Fibroblast of pulmonary artery (primary cell): ENCODE measurements at regions not wholly inside any gene's neighbourhood (a gene's known extent, or its start where the extent isn't known, plus 50 kb on each side); places are given as distances from the start of the nearest gene placed in this dataset.

Experiments used
- DNase-seq: peaks from one replicate; pipeline ENCODE4 v3.0.0-alpha.2; 2010; ENCODE audit warnings: low read depth
- H3K4me3 ChIP-seq: replicated peaks from 2 replicates; pipeline ENCODE4 v1.5.1; 2011; ENCODE audit warnings: low read depth, mild to moderate bottlenecking, control low read depth, low read length, moderate library complexity
- TF ChIP-seq, protein P1 (sequence below): IDR thresholded peaks from 2 replicates; pipeline ENCODE4 v1.5.1; 2011; ENCODE audit warnings: mild to moderate bottlenecking, control low read depth, low read length, inconsistent platforms; ENCODE audit errors: missing control alignments

DNA sequence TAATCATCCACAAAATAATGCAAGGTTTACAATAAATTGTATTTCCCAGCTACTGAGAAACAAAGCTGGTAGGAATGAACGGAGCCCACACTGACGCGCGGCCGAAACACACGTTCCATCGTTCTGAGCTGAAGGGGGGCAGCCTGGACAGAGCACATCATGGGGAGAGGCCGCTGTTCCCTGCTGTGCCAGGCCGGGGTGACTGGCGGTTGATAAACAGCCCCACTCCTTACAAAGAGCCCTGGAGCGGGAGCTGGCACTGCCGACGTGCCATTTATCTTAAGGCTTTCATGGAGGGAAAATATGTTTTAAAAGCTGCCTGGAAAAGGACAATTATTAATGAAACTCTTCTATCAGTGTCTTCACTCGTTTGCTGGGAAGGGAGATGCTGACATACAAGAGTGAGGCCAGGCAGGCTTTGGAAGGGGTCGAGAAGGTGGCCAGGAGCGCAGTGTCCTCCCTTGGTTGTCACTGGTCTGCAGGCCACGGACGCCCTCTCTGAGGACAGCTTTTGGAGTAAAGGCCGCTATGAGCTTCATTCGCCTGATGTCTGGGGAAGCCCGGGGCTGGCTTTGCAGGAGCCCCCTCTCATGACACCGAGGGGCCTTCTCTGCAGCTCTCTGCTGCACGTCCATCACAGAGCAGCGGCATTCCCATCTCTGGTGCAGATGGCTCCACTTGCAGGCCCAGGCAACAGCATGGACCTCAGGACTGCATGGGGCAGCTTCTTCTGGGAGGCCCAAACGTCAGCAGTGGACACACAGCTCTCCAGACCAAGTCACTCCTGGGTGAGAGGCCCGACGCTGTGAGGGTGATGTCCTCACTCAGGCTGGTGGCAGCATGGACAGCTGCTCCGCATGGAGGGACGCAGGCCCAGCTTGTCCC, 355.3 kb upstream of the SFSWAP start:
- no peak overlapping the region for H3K4me3 ChIP-seq
- no peak for DNase-seq
- TF ChIP-seq, protein P1, sequence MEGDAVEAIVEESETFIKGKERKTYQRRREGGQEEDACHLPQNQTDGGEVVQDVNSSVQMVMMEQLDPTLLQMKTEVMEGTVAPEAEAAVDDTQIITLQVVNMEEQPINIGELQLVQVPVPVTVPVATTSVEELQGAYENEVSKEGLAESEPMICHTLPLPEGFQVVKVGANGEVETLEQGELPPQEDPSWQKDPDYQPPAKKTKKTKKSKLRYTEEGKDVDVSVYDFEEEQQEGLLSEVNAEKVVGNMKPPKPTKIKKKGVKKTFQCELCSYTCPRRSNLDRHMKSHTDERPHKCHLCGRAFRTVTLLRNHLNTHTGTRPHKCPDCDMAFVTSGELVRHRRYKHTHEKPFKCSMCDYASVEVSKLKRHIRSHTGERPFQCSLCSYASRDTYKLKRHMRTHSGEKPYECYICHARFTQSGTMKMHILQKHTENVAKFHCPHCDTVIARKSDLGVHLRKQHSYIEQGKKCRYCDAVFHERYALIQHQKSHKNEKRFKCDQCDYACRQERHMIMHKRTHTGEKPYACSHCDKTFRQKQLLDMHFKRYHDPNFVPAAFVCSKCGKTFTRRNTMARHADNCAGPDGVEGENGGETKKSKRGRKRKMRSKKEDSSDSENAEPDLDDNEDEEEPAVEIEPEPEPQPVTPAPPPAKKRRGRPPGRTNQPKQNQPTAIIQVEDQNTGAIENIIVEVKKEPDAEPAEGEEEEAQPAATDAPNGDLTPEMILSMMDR: no peak

- TF ChIP-seq, protein P1: no peak
- H3K4me3 ChIP-seq: no peak overlapping the region
- DNase-seq: no peak
Measured at GRCh38 chr12:131356485-131357184, 354.3 kb upstream of the SFSWAP start.

DNA sequence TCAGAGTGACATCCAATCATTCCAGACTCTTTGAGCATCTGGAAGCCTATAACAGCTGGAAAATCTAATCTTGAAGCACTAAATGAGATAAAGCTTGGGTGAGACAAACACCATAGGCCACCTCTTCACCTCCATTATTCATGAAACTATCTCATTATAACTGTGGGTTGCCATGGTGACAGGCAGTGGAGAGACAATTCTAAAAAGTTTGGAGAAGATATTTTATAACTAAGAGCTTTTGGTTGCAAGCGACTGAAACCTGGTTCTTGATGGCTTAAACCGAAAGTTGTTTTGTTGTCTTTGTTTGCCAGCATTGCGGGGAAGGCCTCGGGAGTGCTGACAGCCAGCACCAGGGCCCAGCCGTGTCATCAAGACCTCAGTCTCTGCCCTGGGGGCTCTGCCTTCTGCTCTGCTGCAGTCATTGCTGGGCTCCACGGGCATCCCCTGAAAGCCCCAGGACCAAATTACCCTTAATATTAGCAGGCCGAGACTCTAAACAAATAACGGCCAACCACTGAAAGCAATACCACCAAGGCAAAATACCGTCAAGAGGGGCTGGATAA, 353.6 kb upstream of the SFSWAP start:
- no peak overlapping the region for H3K4me3 ChIP-seq
- DNase-seq: no peak
- TF ChIP-seq, protein P1: no peak

DNA sequence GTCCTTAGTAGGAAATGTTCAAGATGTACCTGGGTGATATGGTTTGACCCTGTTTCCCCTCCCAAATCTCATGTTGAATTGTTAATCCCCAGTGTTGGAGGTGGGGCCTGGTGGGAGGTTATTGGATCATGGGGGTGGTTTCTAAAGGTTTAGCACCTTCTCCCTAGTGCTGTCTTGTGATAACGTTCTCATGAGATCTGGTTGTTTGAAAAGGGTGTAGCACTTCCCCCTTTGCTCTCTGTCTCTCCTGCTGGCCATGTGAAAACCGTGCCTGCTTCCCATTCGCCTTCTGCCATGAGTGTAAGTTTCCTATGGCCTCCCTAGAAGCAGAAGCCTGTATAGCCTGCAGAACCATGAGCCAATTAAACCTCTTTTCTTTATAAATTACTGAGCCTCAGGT, 353.0 kb upstream of the SFSWAP start:
- H3K4me3 ChIP-seq: no peak overlapping the region
- TF ChIP-seq, protein P1: no peak
- no peak for DNase-seq

DNA sequence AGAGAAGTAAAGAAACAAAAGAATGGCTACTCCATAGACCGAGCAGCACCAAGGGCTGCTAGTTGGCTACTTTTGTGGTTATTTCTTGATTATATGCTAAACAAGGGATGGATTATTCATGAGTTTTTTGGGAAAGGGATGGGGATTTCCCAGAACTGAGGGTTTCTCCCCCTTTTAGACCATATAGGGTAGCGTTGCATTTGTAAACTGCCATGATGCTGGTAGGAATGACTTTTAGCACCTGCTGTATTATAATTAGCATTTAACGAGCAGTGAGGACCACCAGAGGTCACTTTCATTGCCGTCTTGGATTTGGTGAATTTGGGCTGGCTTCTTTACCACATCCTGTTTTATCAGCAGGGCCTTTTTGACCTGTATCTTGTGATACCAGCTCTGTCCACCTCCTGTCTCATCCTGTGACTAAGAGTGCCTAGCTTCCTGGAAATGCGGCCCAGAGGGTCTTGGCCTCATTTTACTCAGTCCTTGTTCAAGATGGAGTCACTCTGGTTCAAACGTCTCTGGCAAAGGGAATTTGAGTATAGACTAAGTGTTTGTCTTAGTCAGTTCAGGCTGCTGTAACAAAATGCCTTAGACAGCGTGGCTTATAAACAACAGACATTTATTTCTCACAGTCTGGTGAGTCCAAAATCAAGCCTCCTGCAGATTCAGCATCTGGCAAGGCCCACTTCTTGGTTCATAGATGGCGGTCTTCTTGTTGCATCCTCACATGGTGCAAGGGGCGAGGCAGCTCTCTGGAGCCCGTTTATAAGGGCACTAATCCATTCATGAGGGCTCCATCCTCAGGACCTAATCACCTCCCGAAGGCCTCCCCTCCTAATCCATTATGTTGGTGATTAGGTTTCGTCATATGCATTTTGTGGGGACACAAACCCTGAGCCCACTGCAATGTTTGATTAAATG, 348.3 kb upstream of the SFSWAP start:
- H3K4me3 ChIP-seq: no peak overlapping the region
- TF ChIP-seq, protein P1: no peak
- DNase-seq: no peak

DNA sequence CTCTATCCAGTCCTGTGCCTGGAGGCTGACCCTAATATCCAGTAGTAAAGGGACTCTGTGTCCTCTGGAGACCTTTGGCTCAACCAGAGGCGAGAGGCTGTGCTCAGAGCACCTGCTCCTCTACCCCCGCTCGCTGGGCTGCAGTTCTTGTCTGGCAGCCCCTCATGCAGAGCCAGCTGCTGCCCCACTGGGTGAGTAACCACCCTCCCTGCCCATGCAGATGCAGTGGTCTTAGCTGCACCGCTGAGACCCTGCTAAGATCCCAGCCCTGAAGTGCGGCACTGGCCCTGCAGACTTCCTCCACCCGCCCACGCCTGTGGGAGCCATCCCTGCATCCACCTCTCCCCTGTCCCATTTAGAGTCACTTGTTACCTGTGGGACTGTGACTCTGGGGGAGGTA, 347.5 kb upstream of the SFSWAP start:
- no peak for DNase-seq
- TF ChIP-seq, protein P1: no peak
- H3K4me3 ChIP-seq: no peak overlapping the region
